Skeletal muscle cell (primary cell): ENCODE measurements at regions not wholly inside any gene's neighbourhood (a gene's known extent, or its start where the extent isn't known, plus 50 kb on each side); places are given as distances from the start of the nearest gene placed in this dataset.

Experiments
- DNase-seq: peaks from one replicate; pipeline ENCODE4 v3.0.0-alpha.2; 2010; ENCODE audit warnings: low read depth
- H3K4me3 ChIP-seq: 2 replicates; pipeline ENCODE4 v1.5.1; 2011; ENCODE audit warnings: low read depth, mild to moderate bottlenecking, control low read depth, low read length, moderate library complexity

DNA sequence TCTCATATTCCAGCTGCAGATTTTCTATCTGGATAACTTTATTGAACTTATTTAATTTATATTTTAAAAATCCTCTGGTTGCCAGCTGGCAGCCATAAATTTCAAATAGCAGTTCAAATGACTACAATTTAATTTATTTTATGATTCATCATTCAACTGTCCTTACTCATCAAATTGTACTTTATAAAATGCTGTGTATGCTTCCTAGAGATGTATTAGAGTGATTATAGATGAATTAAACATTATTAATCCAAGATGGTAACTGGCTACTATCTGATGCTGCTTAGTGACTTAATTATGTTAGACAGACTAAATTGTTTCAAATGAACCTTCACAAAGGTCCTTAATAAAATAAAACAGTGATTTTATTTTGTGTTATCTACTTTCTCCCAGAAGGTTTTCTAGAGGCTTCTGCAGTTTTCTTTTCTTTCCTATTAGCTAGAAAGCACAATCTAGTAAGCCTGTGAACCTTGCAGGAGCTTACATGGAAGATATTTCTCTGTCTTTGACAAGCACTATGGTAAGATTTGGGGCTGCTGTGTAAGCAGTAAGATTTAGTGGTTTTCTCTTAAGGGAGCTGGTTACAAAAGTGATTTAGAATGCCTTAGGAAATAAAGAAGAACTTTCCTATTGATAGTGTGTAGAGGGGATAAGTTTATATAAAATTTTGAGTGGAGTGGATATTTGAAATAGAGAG is 322.3 kb downstream of the FSIP2 start:
- DNase-seq, result no peak
- no peak overlapping the region for H3K4me3 ChIP-seq

DNA sequence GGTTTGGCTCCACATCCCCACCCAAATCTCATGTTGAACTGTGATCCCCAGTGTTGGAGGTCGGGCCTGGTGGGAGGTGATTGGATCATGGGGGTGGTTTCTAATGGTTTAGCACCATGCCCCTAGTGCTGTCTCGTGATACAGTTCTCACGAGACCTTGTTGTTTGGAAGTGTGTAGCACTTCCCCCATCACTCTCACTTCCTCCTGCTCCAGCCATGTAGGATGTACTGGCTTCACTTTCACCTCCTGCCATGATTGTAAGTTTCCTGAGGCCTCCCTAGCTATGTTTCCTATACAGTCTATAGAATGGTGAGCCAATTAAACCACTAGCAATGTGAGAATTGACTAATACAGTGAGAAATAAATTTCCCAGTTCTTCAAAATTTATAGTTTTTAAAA is 325.9 kb downstream of the FSIP2 start:
- no peak for DNase-seq
- no peak overlapping the region for H3K4me3 ChIP-seq

- H3K4me3 ChIP-seq, result no peak overlapping the region
- DNase-seq, result no peak
Observed at GRCh38 chr2:186065491-186065890, 326.9 kb downstream of the FSIP2 start.

- DNase-seq, result peak; percentile 41
Observed at GRCh38 chr2:186068139-186068801, 329.7 kb downstream of the FSIP2 start.

DNA sequence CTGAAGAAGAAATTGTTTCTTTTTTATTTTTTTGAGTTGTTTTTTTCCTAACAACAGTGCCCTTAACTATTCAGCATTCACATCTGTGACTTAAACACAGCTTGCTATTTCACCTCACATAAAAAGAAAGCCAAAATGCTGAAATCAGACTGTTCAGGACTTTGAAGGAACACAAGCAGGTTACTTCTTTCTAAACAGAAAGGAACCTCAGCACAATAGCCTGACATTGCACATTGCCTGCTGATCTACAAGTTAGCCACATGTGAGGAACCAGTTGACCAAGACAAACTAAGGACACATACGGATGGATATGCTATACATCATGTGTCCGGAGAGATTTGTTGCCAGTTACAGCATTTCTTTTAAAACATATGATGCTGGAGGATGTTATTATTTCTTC is 331.1 kb downstream of the FSIP2 start:
- H3K4me3 ChIP-seq, result no peak overlapping the region
- DNase-seq, result no peak

More at GRCh38 chr2:186068139-186068801, 329.7 kb downstream of the FSIP2 start:
- H3K4me3 ChIP-seq, result no peak overlapping the region

- DNase-seq, result no peak
- H3K4me3 ChIP-seq, result no peak overlapping the region
Observed at GRCh38 chr2:186085226-186085625, 346.6 kb downstream of the FSIP2 start.

GRCh38 chr2:186093174-186093573 is 354.6 kb downstream of the FSIP2 start:
- peak; percentile 17 for DNase-seq
- no peak overlapping the region for H3K4me3 ChIP-seq

DNA sequence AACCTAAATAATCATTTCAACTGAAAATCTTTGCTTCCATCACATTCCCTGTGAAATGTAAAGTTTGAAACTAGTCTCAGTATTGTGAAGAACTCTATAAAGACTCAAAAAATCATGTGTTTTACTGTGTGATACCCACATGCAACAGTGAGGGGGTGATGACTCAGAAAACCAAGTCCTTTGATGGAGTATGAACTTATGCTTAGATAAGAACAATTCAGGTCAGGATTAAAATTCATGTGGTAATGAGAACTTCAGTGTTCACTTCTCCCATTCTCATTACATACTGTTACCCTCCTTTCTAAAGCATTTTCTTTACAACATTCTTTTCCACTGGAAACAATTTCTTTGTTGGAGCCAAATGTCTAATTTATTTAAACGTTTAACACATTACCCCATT is 360.2 kb downstream of the FSIP2 start:
- DNase-seq, result no peak
- H3K4me3 ChIP-seq, result no peak overlapping the region

- DNase-seq, result no peak
- H3K4me3 ChIP-seq, result no peak overlapping the region
Observed at GRCh38 chr2:186099826-186100225, 361.2 kb downstream of the FSIP2 start.

GRCh38 chr2:186100636-186101035 is 362.0 kb downstream of the FSIP2 start:
- DNase-seq, result no peak
- H3K4me3 ChIP-seq, result no peak overlapping the region

DNA sequence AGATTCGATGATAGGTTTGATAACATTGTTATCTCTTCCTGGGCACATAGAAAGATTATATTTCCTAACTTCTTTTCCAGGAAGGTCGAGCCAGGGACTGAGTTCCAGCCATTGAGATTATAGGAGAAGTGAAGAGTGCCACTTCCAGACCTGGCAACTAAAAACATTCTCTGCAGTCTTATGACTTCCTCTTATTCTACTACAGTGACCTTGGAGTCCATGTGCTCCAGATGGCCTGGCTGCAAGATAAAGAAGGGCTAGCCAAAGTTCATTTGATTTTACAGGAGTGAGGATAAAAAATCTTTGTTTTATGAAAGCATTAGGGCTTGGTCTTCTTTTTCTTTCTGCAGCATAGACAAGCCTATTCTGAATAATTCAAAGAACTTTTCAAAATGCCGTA is 363.0 kb downstream of the FSIP2 start:
- no peak for DNase-seq
- H3K4me3 ChIP-seq, result no peak overlapping the region

DNA sequence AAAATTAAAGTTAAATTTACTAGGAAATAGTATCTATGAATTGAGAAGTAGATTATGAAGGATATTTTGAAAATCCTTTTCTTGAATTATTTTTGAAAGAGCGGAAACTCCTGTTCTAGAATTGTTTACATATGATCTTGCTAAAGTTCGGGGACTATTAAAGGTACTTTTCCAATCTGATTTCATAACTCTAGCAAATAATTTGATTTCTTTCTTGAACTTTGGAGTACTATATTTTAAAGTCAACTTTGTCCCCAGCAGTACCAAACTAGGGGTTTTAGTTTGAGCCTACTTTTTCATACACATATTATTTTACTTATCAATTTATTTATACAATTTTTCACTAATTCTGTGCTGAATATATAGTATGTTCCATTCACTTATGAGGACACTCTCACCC is 364.7 kb downstream of the FSIP2 start:
- H3K4me3 ChIP-seq, result no peak overlapping the region
- DNase-seq, result no peak

- H3K4me3 ChIP-seq, result no peak overlapping the region
- DNase-seq, result no peak
Observed at GRCh38 chr2:186105016-186105724, 366.6 kb downstream of the FSIP2 start.

- no peak for DNase-seq
- no peak overlapping the region for H3K4me3 ChIP-seq
Observed at GRCh38 chr2:186108470-186108869, 369.9 kb downstream of the FSIP2 start.

GRCh38 chr2:186113284-186113683 is 372.8 kb upstream of the ZC3H15 start:
- no peak overlapping the region for H3K4me3 ChIP-seq
- no peak for DNase-seq

GRCh38 chr2:186125156-186125555 is 360.9 kb upstream of the ZC3H15 start:
- H3K4me3 ChIP-seq, result no peak overlapping the region
- no peak for DNase-seq

- no peak overlapping the region for H3K4me3 ChIP-seq
- DNase-seq, result no peak
Observed at GRCh38 chr2:186125625-186126024, 360.4 kb upstream of the ZC3H15 start.

DNA sequence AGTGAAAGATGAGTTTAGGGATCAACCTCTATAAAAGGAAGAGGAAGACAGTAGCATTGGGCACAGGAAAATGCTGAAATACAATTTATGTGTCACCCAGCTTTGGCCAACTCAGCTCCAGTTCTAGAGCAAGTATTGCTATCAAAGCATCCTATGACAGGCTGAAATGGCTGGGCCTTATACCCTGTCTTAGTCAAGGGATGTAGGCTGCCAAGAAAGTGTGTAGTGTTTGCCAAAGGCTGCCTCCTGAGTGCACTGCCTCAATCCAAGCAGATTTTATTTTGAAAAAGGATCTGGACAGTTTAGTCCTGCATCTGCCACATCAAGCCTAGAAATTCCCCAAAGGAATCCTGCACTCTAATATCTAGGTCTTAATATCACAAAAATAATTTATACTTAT is 359.9 kb upstream of the ZC3H15 start:
- peak; percentile 4 for DNase-seq
- H3K4me3 ChIP-seq, result no peak overlapping the region

- no peak overlapping the region for H3K4me3 ChIP-seq
- peak; percentile 31 for DNase-seq
Observed at GRCh38 chr2:186129767-186130581, 356.1 kb upstream of the ZC3H15 start.
